ENCODE measurements at regions not wholly inside any gene's neighbourhood (a gene's known extent, or its start where the extent isn't known, plus 50 kb on each side); places are given as distances from the start of the nearest gene placed in this dataset.
A peak's percentile ranks its signal among the peaks of the same experiment; 100 is the strongest.
"Not testable (repeated sequence)": the region's sequence is repeated elsewhere in the genome, so short reads cannot be mapped to it uniquely, and the experiment has no call there.

DNA sequence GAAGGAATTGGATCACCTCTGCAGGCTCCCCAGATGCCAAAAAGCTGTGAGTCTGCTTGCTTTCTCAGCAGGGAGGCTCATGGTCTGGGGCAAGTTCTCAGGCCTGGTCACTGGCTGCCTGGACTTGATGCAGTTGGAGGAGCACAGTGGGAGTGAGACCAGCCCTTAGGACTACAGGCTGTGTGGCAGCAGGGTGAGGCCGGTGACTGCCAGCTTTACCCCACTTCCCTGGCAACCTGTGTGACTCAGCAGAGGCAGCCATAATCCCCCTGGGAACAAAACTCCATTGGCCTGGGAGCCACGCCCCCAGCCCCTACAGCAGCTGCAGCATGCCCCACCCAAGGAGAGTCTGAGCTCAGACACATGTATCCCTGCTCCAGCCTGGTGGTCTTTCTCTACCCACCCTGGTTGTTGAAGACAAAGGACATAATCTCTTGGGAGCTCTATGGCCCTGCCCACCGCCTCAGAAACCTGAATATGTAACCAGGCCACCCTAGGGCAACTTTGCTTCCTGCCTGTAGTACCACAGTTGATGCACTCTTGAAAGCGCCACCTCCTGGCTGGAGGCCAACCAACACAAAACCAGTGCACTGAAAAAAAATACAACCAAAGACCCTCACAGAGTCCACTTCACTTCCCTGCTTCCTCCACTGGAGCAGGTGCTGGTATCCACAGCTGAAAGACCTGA, 106.8 kb upstream of the SPATS2L start:
- no peak overlapping the region for H3K4me2 ChIP-seq (ENCODE audit: insufficient read depth, low read length)
- no peak for TF ChIP-seq EZH2 (IDR thresholded peaks at IDR 0.05; ENCODE audit: borderline replicate concordance, low read depth, low read length, severe bottlenecking)
- TF ChIP-seq, protein P1, sequence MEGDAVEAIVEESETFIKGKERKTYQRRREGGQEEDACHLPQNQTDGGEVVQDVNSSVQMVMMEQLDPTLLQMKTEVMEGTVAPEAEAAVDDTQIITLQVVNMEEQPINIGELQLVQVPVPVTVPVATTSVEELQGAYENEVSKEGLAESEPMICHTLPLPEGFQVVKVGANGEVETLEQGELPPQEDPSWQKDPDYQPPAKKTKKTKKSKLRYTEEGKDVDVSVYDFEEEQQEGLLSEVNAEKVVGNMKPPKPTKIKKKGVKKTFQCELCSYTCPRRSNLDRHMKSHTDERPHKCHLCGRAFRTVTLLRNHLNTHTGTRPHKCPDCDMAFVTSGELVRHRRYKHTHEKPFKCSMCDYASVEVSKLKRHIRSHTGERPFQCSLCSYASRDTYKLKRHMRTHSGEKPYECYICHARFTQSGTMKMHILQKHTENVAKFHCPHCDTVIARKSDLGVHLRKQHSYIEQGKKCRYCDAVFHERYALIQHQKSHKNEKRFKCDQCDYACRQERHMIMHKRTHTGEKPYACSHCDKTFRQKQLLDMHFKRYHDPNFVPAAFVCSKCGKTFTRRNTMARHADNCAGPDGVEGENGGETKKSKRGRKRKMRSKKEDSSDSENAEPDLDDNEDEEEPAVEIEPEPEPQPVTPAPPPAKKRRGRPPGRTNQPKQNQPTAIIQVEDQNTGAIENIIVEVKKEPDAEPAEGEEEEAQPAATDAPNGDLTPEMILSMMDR (IDR thresholded peaks at IDR 0.05; ENCODE audit: borderline replicate concordance, extremely low read depth, low read length, poor library complexity, severe bottlenecking), result peak; percentile 46
- no peaks in the 10 kb centered on the region for H3K79me2 ChIP-seq (ENCODE audit: insufficient read depth, low read length)
- H3K9ac ChIP-seq (ENCODE audit: low read depth, low read length), result no peak overlapping the region
- H3K4me3 ChIP-seq (ENCODE audit: low read depth in 1 of 2, low read length in 2 of 2), result no peak overlapping the region
- ATAC-seq (ENCODE audit: insufficient read depth, low read depth) (peak; percentile 61), DNase-seq (peak; percentile 41)
- H3K4me1 ChIP-seq (ENCODE audit: insufficient read depth, low read length), result peaks cover 4% of the 10 kb centered on the region; the same call in 1 of the 2 replicates
- no peak overlapping the region for H2AFZ ChIP-seq (ENCODE audit: low read depth, low read length)
- no peaks in the 10 kb centered on the region for H3K27me3 ChIP-seq (ENCODE audit: insufficient read depth, low read length, poor library complexity)
- no peaks in the 10 kb centered on the region for H3K9me3 ChIP-seq (ENCODE audit: insufficient read depth, low read length, severe bottlenecking)
- H3K27ac ChIP-seq (ENCODE audit: low read length), result no peak overlapping the region
- no peaks in the 10 kb centered on the region for H3K36me3 ChIP-seq (ENCODE audit: insufficient read depth, low read length)
- no peaks in the 10 kb centered on the region for H4K20me1 ChIP-seq (ENCODE audit: insufficient read depth, low read length)

DNA sequence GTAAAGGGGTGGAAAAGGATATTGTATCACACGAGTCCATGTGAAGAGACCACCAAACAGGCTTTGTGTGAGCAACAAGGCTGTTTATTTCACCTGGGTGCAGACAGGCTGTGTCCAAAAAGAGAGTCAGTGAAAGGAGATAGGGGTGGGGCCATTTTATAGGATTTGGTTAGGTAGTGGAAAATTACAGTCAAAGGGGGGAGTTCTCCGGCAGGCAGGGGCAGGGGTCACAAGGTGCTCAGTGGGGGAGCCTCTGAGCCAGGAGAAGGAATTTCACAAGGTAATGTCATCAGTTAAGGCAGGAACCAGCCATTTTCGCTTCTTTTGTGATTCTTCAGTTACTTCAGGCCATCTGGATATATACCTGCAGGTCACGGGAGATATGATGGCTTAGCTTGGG, 104.7 kb upstream of the SPATS2L start:
- DNase-seq; ATAC-seq (ENCODE audit: insufficient read depth, low read depth); H3K27me3 ChIP-seq (ENCODE audit: insufficient read depth, low read length, poor library complexity); H3K27ac ChIP-seq (ENCODE audit: low read length); H3K79me2 ChIP-seq (ENCODE audit: insufficient read depth, low read length); H3K4me2 ChIP-seq (ENCODE audit: insufficient read depth, low read length); H3K9ac ChIP-seq (ENCODE audit: low read depth, low read length); H3K4me3 ChIP-seq (ENCODE audit: low read depth in 1 of 2, low read length in 2 of 2); H4K20me1 ChIP-seq (ENCODE audit: insufficient read depth, low read length); H3K9me3 ChIP-seq (ENCODE audit: insufficient read depth, low read length, severe bottlenecking); H3K4me1 ChIP-seq (ENCODE audit: insufficient read depth, low read length); H3K36me3 ChIP-seq (ENCODE audit: insufficient read depth, low read length); H2AFZ ChIP-seq (ENCODE audit: low read depth, low read length): not testable (repeated sequence)

DNA sequence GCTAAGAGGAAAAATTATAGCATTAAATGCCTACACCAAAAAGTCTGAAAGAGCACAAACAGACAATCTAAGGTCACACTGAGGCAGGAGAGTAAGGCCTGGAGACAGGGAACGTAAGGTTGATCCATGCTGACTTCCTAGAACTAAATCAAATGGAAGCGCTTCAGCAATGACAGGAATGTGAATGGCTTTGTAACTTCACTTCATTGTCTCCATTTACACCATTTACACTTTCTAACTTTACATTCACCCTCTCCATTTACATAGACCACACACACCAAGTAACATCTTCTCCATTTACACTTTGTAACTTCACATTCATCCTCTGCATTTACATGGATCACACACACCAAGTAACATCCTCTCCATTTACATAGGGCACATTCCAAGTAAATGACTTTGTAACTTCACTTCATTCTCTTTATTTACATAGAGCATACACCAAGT, 103.1 kb upstream of the SPATS2L start:
- H3K27ac ChIP-seq (ENCODE audit: low read length), result no peak overlapping the region
- no peaks in the 10 kb centered on the region for H3K27me3 ChIP-seq (ENCODE audit: insufficient read depth, low read length, poor library complexity)
- H3K4me2 ChIP-seq (ENCODE audit: insufficient read depth, low read length), result no peak overlapping the region
- H3K9ac ChIP-seq (ENCODE audit: low read depth, low read length), result no peak overlapping the region
- no peaks in the 10 kb centered on the region for H3K36me3 ChIP-seq (ENCODE audit: insufficient read depth, low read length)
- DNase-seq (no peak), ATAC-seq (ENCODE audit: insufficient read depth, low read depth) (no peak)
- H3K9me3 ChIP-seq (ENCODE audit: insufficient read depth, low read length, severe bottlenecking), result no peaks in the 10 kb centered on the region
- no peaks in the 10 kb centered on the region for H3K79me2 ChIP-seq (ENCODE audit: insufficient read depth, low read length)
- no peak overlapping the region for H2AFZ ChIP-seq (ENCODE audit: low read depth, low read length)
- H4K20me1 ChIP-seq (ENCODE audit: insufficient read depth, low read length), result no peaks in the 10 kb centered on the region
- TF ChIP-seq, protein P1 (IDR thresholded peaks at IDR 0.05; ENCODE audit: borderline replicate concordance, extremely low read depth, low read length, poor library complexity, severe bottlenecking), result no peak
- TF ChIP-seq EZH2 (IDR thresholded peaks at IDR 0.05; ENCODE audit: borderline replicate concordance, low read depth, low read length, severe bottlenecking), result no peak
- no peak overlapping the region for H3K4me3 ChIP-seq (ENCODE audit: low read depth in 1 of 2, low read length in 2 of 2)
- H3K4me1 ChIP-seq (ENCODE audit: insufficient read depth, low read length), result peaks cover 4% of the 10 kb centered on the region; the same call in 1 of the 2 replicates

DNA sequence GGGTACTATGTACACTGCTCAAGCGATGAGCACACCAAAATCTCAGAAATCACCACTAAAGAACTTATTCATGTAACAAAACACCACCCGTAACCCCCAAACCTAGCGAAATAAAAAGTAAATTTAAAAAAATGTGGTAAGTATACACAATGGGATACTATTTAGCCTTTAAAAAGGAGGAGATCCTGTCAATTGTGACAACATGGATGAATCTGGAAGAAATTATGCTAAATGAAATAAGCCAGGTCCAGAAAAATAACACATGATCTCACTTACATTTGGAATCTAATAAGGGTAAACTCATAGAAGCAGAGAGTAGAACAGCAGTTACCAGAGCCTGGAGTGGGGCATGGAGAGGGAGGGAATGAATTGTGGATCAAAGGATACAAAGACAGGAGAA, 98.5 kb upstream of the SPATS2L start:
- no peaks in the 10 kb centered on the region for H3K4me1 ChIP-seq (ENCODE audit: insufficient read depth, low read length)
- no peaks in the 10 kb centered on the region for H3K9me3 ChIP-seq (ENCODE audit: insufficient read depth, low read length, severe bottlenecking)
- no peak overlapping the region for H3K27ac ChIP-seq (ENCODE audit: low read length)
- no peak overlapping the region for H2AFZ ChIP-seq (ENCODE audit: low read depth, low read length)
- H3K36me3 ChIP-seq (ENCODE audit: insufficient read depth, low read length), result no peaks in the 10 kb centered on the region
- H4K20me1 ChIP-seq (ENCODE audit: insufficient read depth, low read length), result no peaks in the 10 kb centered on the region
- H3K4me2 ChIP-seq (ENCODE audit: insufficient read depth, low read length), result no peak overlapping the region
- H3K4me3 ChIP-seq (ENCODE audit: low read depth in 1 of 2, low read length in 2 of 2), result no peak overlapping the region
- DNase-seq (no peak), ATAC-seq (ENCODE audit: insufficient read depth, low read depth) (no peak)
- H3K79me2 ChIP-seq (ENCODE audit: insufficient read depth, low read length), result no peaks in the 10 kb centered on the region
- TF ChIP-seq EZH2 (IDR thresholded peaks at IDR 0.05; ENCODE audit: borderline replicate concordance, low read depth, low read length, severe bottlenecking), result no peak
- TF ChIP-seq, protein P1 (IDR thresholded peaks at IDR 0.05; ENCODE audit: borderline replicate concordance, extremely low read depth, low read length, poor library complexity, severe bottlenecking), result no peak
- no peak overlapping the region for H3K9ac ChIP-seq (ENCODE audit: low read depth, low read length)
- H3K27me3 ChIP-seq (ENCODE audit: insufficient read depth, low read length, poor library complexity), result no peaks in the 10 kb centered on the region

Measured in DND-41 (cell line).